HUES6 (cell line): ENCODE measurements at regions not wholly inside any gene's neighbourhood (a gene's known extent, or its start where the extent isn't known, plus 50 kb on each side); places are given as distances from the start of the nearest gene placed in this dataset.
"Not testable (repeated sequence)": the region's sequence is repeated elsewhere in the genome, so short reads cannot be mapped to it uniquely, and the experiment has no call there.

Experiments used
- H3K27ac ChIP-seq: 2 replicates; pipeline ENCODE4 v1.7.0; 2013; ENCODE audit warnings: low read depth, mild to moderate bottlenecking, low read length, inconsistent platforms
- H3K27me3 ChIP-seq: 2 replicates; pipeline ENCODE4 v1.6.1; 2013; ENCODE audit warnings: low read length; ENCODE audit not compliant: control insufficient read depth, insufficient read depth
- H3K36me3 ChIP-seq: 2 replicates; pipeline ENCODE4 v1.6.1; 2013; ENCODE audit warnings: low read length; ENCODE audit not compliant: control insufficient read depth, insufficient read depth
- H3K4me1 ChIP-seq: 2 replicates; pipeline ENCODE4 v1.6.1; 2013; ENCODE audit warnings: low read length; ENCODE audit not compliant: control insufficient read depth, insufficient read depth
- H3K4me3 ChIP-seq: 2 replicates; pipeline ENCODE4 v1.5.1; 2013; ENCODE audit warnings: low read depth, low read length
- H3K9ac ChIP-seq: one replicate; pipeline ENCODE4 v1.6.1; 2013; ENCODE audit warnings: mild to moderate bottlenecking, low read length
- H3K9me3 ChIP-seq: 2 replicates; pipeline ENCODE4 v1.6.1; 2013; ENCODE audit warnings: low read depth, low read length; ENCODE audit not compliant: control insufficient read depth, insufficient read depth

GRCh38 chr4:186851291-186852072, 127.8 kb upstream of the FAT1 start:
- Histone ChIP-seq H3K4me1 (no peaks in the 10 kb centered on the region), H3K9me3 (peaks cover 2% of the 10 kb centered on the region; the same call in 1 of the 2 replicates), H3K27ac (no peak overlapping the region), H3K36me3 (no peaks in the 10 kb centered on the region), H3K4me3 (no peak overlapping the region), H3K9ac (no peak overlapping the region), H3K27me3 (no peaks in the 10 kb centered on the region)

DNA sequence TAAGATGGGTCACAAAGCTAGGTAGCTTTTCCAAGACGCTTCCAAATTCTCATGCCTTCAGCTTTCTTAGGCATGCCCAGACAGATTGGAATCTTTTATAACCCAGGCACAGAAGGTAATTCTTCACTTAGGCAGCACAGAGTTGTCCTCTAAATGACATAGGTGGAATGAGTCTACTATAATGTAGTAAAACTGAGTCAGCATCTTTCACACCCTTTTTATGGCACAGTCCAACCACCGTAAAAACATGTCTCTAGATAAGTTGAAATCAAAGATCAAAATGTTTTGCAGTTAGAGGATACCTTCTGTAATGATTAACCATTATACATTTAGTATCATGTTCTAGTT, 128.4 kb upstream of the FAT1 start:
- H3K9ac ChIP-seq, result no peak overlapping the region
- no peaks in the 10 kb centered on the region for H3K36me3 ChIP-seq
- no peaks in the 10 kb centered on the region for H3K4me1 ChIP-seq
- peaks cover 2% of the 10 kb centered on the region; the same call in 1 of the 2 replicates for H3K9me3 ChIP-seq
- no peak overlapping the region for H3K27ac ChIP-seq
- no peak overlapping the region for H3K4me3 ChIP-seq
- no peaks in the 10 kb centered on the region for H3K27me3 ChIP-seq

- Histone ChIP-seq H3K27me3 (no peaks in the 10 kb centered on the region), H3K4me1 (no peaks in the 10 kb centered on the region), H3K9me3 (peaks cover 2% of the 10 kb centered on the region; the same call in 1 of the 2 replicates), H3K4me3 (no peak overlapping the region), H3K36me3 (no peaks in the 10 kb centered on the region), H3K27ac (no peak overlapping the region), H3K9ac (no peak overlapping the region)
These were observed 129.3 kb upstream of the FAT1 start for GRCh38 chr4:186852964-186853391.

- no peak overlapping the region for H3K27ac ChIP-seq
- peaks cover 2% of the 10 kb centered on the region; the same call in 1 of the 2 replicates for H3K9me3 ChIP-seq
- no peak overlapping the region for H3K4me3 ChIP-seq
- no peaks in the 10 kb centered on the region for H3K27me3 ChIP-seq
- H3K36me3 ChIP-seq, result no peaks in the 10 kb centered on the region
- H3K9ac ChIP-seq, result no peak overlapping the region
- no peaks in the 10 kb centered on the region for H3K4me1 ChIP-seq
These were observed 130.6 kb upstream of the FAT1 start for GRCh38 chr4:186854256-186854655.

DNA sequence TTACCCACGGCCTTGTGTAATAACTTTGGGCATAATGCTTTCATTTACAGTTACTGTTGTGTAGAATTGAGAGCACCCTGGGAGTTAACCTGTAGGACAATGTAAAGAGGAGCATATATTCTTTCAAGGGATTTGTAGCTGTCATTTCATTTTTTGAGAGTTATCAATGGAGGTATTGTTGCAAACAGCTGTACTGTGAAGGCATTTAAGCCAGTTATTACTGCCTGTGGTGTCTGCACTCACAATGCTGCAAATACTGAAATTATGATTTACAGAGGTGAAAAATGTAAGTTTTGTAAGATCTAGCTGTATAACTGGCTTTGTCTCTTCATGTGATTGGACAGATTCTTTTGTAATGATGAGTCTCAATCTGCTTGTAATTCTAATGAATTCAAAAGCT, 131.5 kb upstream of the FAT1 start:
- no peak overlapping the region for H3K4me3 ChIP-seq
- H3K9ac ChIP-seq, result no peak overlapping the region
- H3K36me3 ChIP-seq, result no peaks in the 10 kb centered on the region
- no peaks in the 10 kb centered on the region for H3K4me1 ChIP-seq
- no peaks in the 10 kb centered on the region for H3K27me3 ChIP-seq
- H3K9me3 ChIP-seq, result peaks cover 2% of the 10 kb centered on the region; the same call in 1 of the 2 replicates
- no peak overlapping the region for H3K27ac ChIP-seq

DNA sequence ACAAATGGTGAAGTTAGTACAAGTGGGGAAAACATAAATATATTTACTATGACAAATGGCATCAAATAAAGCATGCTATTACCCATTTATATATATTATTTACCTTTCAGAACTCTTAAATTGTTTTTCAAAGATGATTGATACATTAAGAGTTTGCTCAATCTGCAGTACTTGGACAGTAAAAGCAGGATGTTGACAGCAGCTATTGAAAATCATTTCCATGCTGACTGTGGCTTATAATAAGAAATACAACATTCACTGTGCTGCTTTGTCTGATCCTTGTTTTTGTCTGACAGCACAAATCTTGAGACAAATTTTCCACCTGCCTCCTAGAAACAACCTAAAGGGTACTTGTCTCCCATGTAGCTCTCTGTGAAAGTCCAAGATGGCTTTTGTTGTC, 134.1 kb upstream of the FAT1 start:
- Histone ChIP-seq H3K27ac (no peak overlapping the region), H3K9ac (no peak overlapping the region), H3K4me3 (no peak overlapping the region), H3K9me3 (no peaks in the 10 kb centered on the region), H3K4me1 (no peaks in the 10 kb centered on the region), H3K27me3 (no peaks in the 10 kb centered on the region), H3K36me3 (no peaks in the 10 kb centered on the region)

- Histone ChIP-seq H3K4me1 (no peaks in the 10 kb centered on the region), H3K9ac (no peak overlapping the region), H3K4me3 (no peak overlapping the region), H3K27ac (no peak overlapping the region), H3K9me3 (no peaks in the 10 kb centered on the region), H3K27me3 (no peaks in the 10 kb centered on the region), H3K36me3 (no peaks in the 10 kb centered on the region)
These were observed 134.7 kb upstream of the FAT1 start for GRCh38 chr4:186858355-186858754.

GRCh38 chr4:186859420-186859819, 135.8 kb upstream of the FAT1 start:
- H3K27me3 ChIP-seq, result no peaks in the 10 kb centered on the region
- H3K9me3 ChIP-seq, result no peaks in the 10 kb centered on the region
- H3K36me3 ChIP-seq, result no peaks in the 10 kb centered on the region
- no peak overlapping the region for H3K27ac ChIP-seq
- H3K4me1 ChIP-seq, result no peaks in the 10 kb centered on the region
- H3K4me3 ChIP-seq, result no peak overlapping the region
- H3K9ac ChIP-seq, result no peak overlapping the region

DNA sequence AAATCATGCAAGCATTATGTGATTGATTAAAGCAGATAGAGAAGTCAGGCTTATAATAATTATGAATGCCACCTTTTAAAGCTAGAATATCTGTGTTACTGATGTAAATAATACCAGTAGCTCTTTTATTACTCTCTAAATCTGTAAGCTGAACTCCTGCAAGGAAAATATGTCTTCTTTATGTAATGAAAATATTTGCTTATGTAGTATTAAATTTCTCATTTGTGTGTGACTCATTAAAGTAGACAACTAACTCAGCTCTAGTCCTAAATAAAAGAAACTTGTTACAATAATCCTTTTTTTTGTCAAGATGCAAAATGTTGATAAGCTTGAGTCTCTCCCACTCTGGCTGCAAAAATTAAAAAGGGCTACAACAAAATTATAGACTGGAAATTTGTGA, 137.7 kb upstream of the FAT1 start:
- Histone ChIP-seq H3K9me3 (no peaks in the 10 kb centered on the region), H3K4me3 (no peak overlapping the region), H3K36me3 (no peaks in the 10 kb centered on the region), H3K27ac (no peak overlapping the region), H3K9ac (no peak overlapping the region), H3K27me3 (no peaks in the 10 kb centered on the region), H3K4me1 (no peaks in the 10 kb centered on the region)

GRCh38 chr4:186871856-186872255, 148.2 kb upstream of the FAT1 start:
- Histone ChIP-seq H3K27me3 (no peaks in the 10 kb centered on the region), H3K4me1 (no peaks in the 10 kb centered on the region), H3K9me3 (peaks cover 5% of the 10 kb centered on the region), H3K9ac (no peak overlapping the region), H3K36me3 (no peaks in the 10 kb centered on the region), H3K27ac (no peak overlapping the region), H3K4me3 (no peak overlapping the region)

GRCh38 chr4:186873095-186873494, 149.4 kb upstream of the FAT1 start:
- not testable (repeated sequence) for H3K36me3 ChIP-seq, H3K4me3 ChIP-seq, H3K27ac ChIP-seq, H3K9me3 ChIP-seq, H3K4me1 ChIP-seq, H3K9ac ChIP-seq, H3K27me3 ChIP-seq
